MM.1S (cell line): ENCODE measurements at regions not wholly inside any gene's neighbourhood (a gene's known extent, or its start where the extent isn't known, plus 50 kb on each side); places are given as distances from the start of the nearest gene placed in this dataset.

ENCODE experiments used
- DNase-seq: peaks from one replicate; pipeline ENCODE4 v3.0.0-alpha.2; 2015
- H2AFZ ChIP-seq: fragments of 300-600 bp; sonication (generic); 2 replicates; pipeline ENCODE4 v1.6.0; 2016; ENCODE audit warnings: antibody characterized with exemption, low read length
- H3F3A ChIP-seq: fragments of 300-600 bp; sonication (generic); 2 replicates; pipeline ENCODE4 v1.6.1; 2016; ENCODE audit warnings: mild to moderate bottlenecking, antibody characterized with exemption, low read length, moderate library complexity, mixed read lengths; ENCODE audit not compliant: insufficient read depth
- H3K27ac ChIP-seq: fragments of 300-600 bp; sonication (generic); 2 replicates; pipeline ENCODE4 v1.5.1; 2016; ENCODE audit warnings: mild to moderate bottlenecking, low read length
- H3K27me3 ChIP-seq: fragments of 300-600 bp; sonication (generic); replicated peaks from 2 replicates; pipeline ENCODE4 v1.6.0; 2016; ENCODE audit warnings: low read length; ENCODE audit not compliant: insufficient read depth
- H3K36me3 ChIP-seq: fragments of 300-600 bp; sonication (generic); replicated peaks from 2 replicates; pipeline ENCODE4 v1.6.1; 2016; ENCODE audit warnings: mild to moderate bottlenecking, low read length, mixed read lengths; ENCODE audit not compliant: insufficient read depth
- H3K4me1 ChIP-seq: fragments of 300-600 bp; sonication (generic); 2 replicates; pipeline ENCODE4 v1.6.1; 2016; ENCODE audit warnings: low read length, mixed read lengths
- H3K4me2 ChIP-seq: fragments of 300-600 bp; sonication (generic); 2 replicates; pipeline ENCODE4 v1.6.0; 2016; ENCODE audit warnings: low read depth, low read length
- H3K4me3 ChIP-seq: fragments of 300-600 bp; sonication (generic); 2 replicates; pipeline ENCODE4 v1.5.1; 2016; ENCODE audit warnings: low read length, mixed read lengths
- H3K79me2 ChIP-seq: fragments of 300-600 bp; sonication (generic); 2 replicates; pipeline ENCODE4 v1.6.1; 2016; ENCODE audit warnings: mixed run types, low read length, mixed read lengths
- H3K9ac ChIP-seq: fragments of 300-600 bp; sonication (generic); 2 replicates; pipeline ENCODE4 v1.6.1; 2016; ENCODE audit warnings: low read length, mixed read lengths
- H3K9me2 ChIP-seq: fragments of 300-600 bp; sonication (generic); replicated peaks from 2 replicates; pipeline ENCODE4 v1.6.1; 2016; ENCODE audit warnings: mild to moderate bottlenecking, low read length, mixed read lengths; ENCODE audit not compliant: insufficient read depth
- H3K9me3 ChIP-seq: fragments of 300-600 bp; sonication (generic); replicated peaks from 2 replicates; pipeline ENCODE4 v1.6.1; 2016; ENCODE audit warnings: mild to moderate bottlenecking, low read length, mixed read lengths; ENCODE audit not compliant: insufficient read depth
- H4K20me1 ChIP-seq: fragments of 300-600 bp; sonication (generic); 2 replicates; pipeline ENCODE4 v1.6.1; 2016; ENCODE audit warnings: mild to moderate bottlenecking, low read length, moderate library complexity, mixed read lengths; ENCODE audit not compliant: insufficient read depth
- CTCF ChIP-seq: fragments of 300-600 bp; sonication (generic); IDR thresholded peaks from 2 replicates; pipeline ENCODE4 v1.5.1; 2016; ENCODE audit warnings: antibody characterized with exemption, low read length, mixed read lengths
- EZH2 ChIP-seq: fragments of 300-600 bp; sonication (generic); optimal IDR thresholded peaks from 2 replicates; pipeline ENCODE3; 2017; ENCODE audit warnings: low read depth, mild to moderate bottlenecking, antibody characterized with exemption, low read length, mixed read lengths
- EZH2phosphoT487 ChIP-seq: fragments of 300-600 bp; sonication (generic); IDR thresholded peaks from 2 replicates; pipeline ENCODE4 v1.6.1; 2018; ENCODE audit warnings: antibody characterized with exemption, low read length

GRCh38 chr4:34566091-34566490 lies 1678.2 kb downstream of the ARAP2 start:
- Histone ChIP-seq H3K9me3 (no peaks in the 10 kb centered on the region), H3K9me2 (no peaks in the 10 kb centered on the region), H3F3A (no peaks in the 10 kb centered on the region), H3K79me2 (no peaks in the 10 kb centered on the region), H3K27me3 (no peaks in the 10 kb centered on the region), H2AFZ (0 out of 2 replicates have a peak overlapping the region, but pooled peaks have one; percentile 19), H3K9ac (no peak overlapping the region), H4K20me1 (no peaks in the 10 kb centered on the region), H3K4me2 (no peak overlapping the region), H3K36me3 (no peaks in the 10 kb centered on the region), H3K4me3 (no peak overlapping the region), H3K27ac (no peak overlapping the region), H3K4me1 (no peaks in the 10 kb centered on the region)
- no peak for TF ChIP-seq EZH2
- TF ChIP-seq CTCF: no peak
- no peak for TF ChIP-seq EZH2phosphoT487
- DNase-seq: no peak

- Histone ChIP-seq H4K20me1 (no peaks in the 10 kb centered on the region), H3K36me3 (no peaks in the 10 kb centered on the region), H3F3A (no peaks in the 10 kb centered on the region), H3K27ac (no peak overlapping the region), H3K9me2 (no peaks in the 10 kb centered on the region), H3K9ac (no peak overlapping the region), H3K27me3 (no peaks in the 10 kb centered on the region), H3K4me1 (no peaks in the 10 kb centered on the region), H3K79me2 (no peaks in the 10 kb centered on the region), H3K4me3 (no peak overlapping the region), H2AFZ (no peak overlapping the region), H3K9me3 (no peaks in the 10 kb centered on the region), H3K4me2 (no peak overlapping the region)
- TF ChIP-seq EZH2phosphoT487 (no peak), EZH2 (no peak), CTCF (no peak)
- no peak for DNase-seq
Measured at GRCh38 chr4:34572026-34572425, 1672.3 kb downstream of the ARAP2 start.

GRCh38 chr4:34615315-34615714 lies 1629.0 kb downstream of the ARAP2 start:
- DNase-seq: no peak
- H3K27ac ChIP-seq: no peak overlapping the region
- no peaks in the 10 kb centered on the region for H3K36me3 ChIP-seq
- no peaks in the 10 kb centered on the region for H3K4me1 ChIP-seq
- no peaks in the 10 kb centered on the region for H3K27me3 ChIP-seq
- no peak overlapping the region for H3K9ac ChIP-seq
- no peaks in the 10 kb centered on the region for H3K79me2 ChIP-seq
- no peak for TF ChIP-seq EZH2phosphoT487
- no peak for TF ChIP-seq CTCF
- no peak for TF ChIP-seq EZH2
- H3K4me2 ChIP-seq: no peak overlapping the region
- H3K9me2 ChIP-seq: no peaks in the 10 kb centered on the region
- no peak overlapping the region for H3K4me3 ChIP-seq
- no peak overlapping the region for H2AFZ ChIP-seq
- H3F3A ChIP-seq: no peaks in the 10 kb centered on the region
- H3K9me3 ChIP-seq: no peaks in the 10 kb centered on the region
- no peaks in the 10 kb centered on the region for H4K20me1 ChIP-seq
